Panc1 (cell line): ENCODE measurements at regions not wholly inside any gene's neighbourhood (a gene's known extent, or its start where the extent isn't known, plus 50 kb on each side); places are given as distances from the start of the nearest gene placed in this dataset.

ENCODE experiments used
- ATAC-seq: fragments of 200-7000 bp; cut with Tn5 transposase; 2 replicates; pipeline ENCODE4 v1.9.1; 2020; ENCODE audit warnings: mild to moderate bottlenecking, moderate library complexity
- BruUV-seq: library from RNA; stranded (reverse); fragments of 400-500 nt; replicated peaks from 2 replicates; lab custom pipeline; 2021; lab: Mats Ljungman, UMichigan
- CTCF ChIA-PET: fragments of 300-600 bp; sonication (Branson Sonifier 250); formaldehyde crosslinking; loops from one replicate; lab custom pipeline; 2022; ENCODE audit warnings: antibody characterized with exemption; lab: Charles Lee
- POLR2A ChIA-PET: fragments of 300-600 bp; sonication (Branson Sonifier 250); formaldehyde crosslinking; loops from one replicate; lab custom pipeline; 2022; ENCODE audit warnings: antibody characterized with exemption; lab: Charles Lee
- DNase-seq: peaks from one replicate; pipeline ENCODE4 v3.0.0-alpha.2; 2010; ENCODE audit warnings: low read depth, low spot score
- H3K27ac ChIP-seq: 2 replicates; pipeline ENCODE4 v1.5.1; 2011; ENCODE audit warnings: mild to moderate bottlenecking, low read length, inconsistent platforms
- H3K27me3 ChIP-seq: fragments of 200-500 bp; sonication (Bioruptor generic); 2 replicates; pipeline ENCODE4 v1.6.0; 2014; ENCODE audit warnings: low read length, inconsistent platforms; ENCODE audit not compliant: control insufficient read depth, insufficient read depth
- H3K36me3 ChIP-seq: fragments of 200-500 bp; sonication (Bioruptor generic); 2 replicates; pipeline ENCODE4 v1.5.1; 2014; ENCODE audit warnings: inconsistent platforms, mild to moderate bottlenecking, low read length, moderate library complexity; ENCODE audit not compliant: control insufficient read depth, insufficient read depth
- H3K4me1 ChIP-seq: 2 replicates; pipeline ENCODE4 v1.5.1; 2011; ENCODE audit warnings: inconsistent platforms, mild to moderate bottlenecking, low read length, moderate library complexity; ENCODE audit not compliant: control insufficient read depth, insufficient read depth
- H3K4me3 ChIP-seq, 2 experiments: 2 replicates each; pipeline ENCODE4 v1.5.1; 2011 to 2012; ENCODE audit warnings: low read depth in 2 of 2, low read length in 2 of 2, mild to moderate bottlenecking in 2 of 2, inconsistent platforms in 1 of 2, moderate library complexity in 1 of 2
- H3K9me3 ChIP-seq: fragments of 200-500 bp; sonication (Bioruptor generic); 2 replicates; pipeline ENCODE4 v1.5.1; 2014; ENCODE audit warnings: low read depth, mild to moderate bottlenecking, inconsistent platforms, low read length, moderate library complexity; ENCODE audit not compliant: control insufficient read depth, insufficient read depth
- CTCF ChIP-seq: fragments of 450-650 bp; IDR thresholded peaks from 2 replicates; pipeline ENCODE4 v1.5.1; 2017; ENCODE audit warnings: mild to moderate bottlenecking
- POLR2AphosphoS5 ChIP-seq: IDR thresholded peaks from 2 replicates; pipeline ENCODE4 v1.6.1; 2012; ENCODE audit warnings: mild to moderate bottlenecking, low read depth, low read length, moderate library complexity
- REST ChIP-seq, 2 experiments: IDR thresholded peaks; 2 replicates each; pipeline ENCODE4 v1.6.1; 2011 to 2012; ENCODE audit warnings: low read depth in 2 of 2, control low read depth in 1 of 2, low read length in 1 of 2, mild to moderate bottlenecking in 1 of 2, moderate library complexity in 1 of 2; ENCODE audit not compliant: insufficient read depth in 1 of 2
- SIN3A ChIP-seq: IDR thresholded peaks from 2 replicates; pipeline ENCODE4 v1.6.1; 2012; ENCODE audit warnings: low read depth, mild to moderate bottlenecking, low read length, moderate library complexity, borderline replicate concordance; ENCODE audit not compliant: insufficient read depth
- TCF7L2 ChIP-seq: IDR thresholded peaks from 2 replicates; pipeline ENCODE4 v1.6.1; 2011; ENCODE audit warnings: mild to moderate bottlenecking, low read depth, low read length, inconsistent platforms
- in situ Hi-C: cut with HindIII; loops from 2 replicates; pipeline ENCODE4 v1.10.0; 2016; ENCODE audit warnings: low sequenced_read_pairs, low pct_unique_long_range_greater_than_20kb
- intact Hi-C: fragments of 100-400 bp; cut with micrococcal nuclease; formaldehyde crosslinking; loops from one replicate; pipeline ENCODE4 v1.10.0; 2022; ENCODE audit not compliant: unreplicated experiment

- BruUV-seq, result no TSS peak
- Histone ChIP-seq H3K4me1 (no peaks in the 10 kb centered on the region), H3K9me3 (no peaks in the 10 kb centered on the region), H3K36me3 (no peaks in the 10 kb centered on the region), H3K27me3 (no peaks in the 10 kb centered on the region), H3K4me3 (no peak overlapping the region), H3K27ac (no peak overlapping the region)
- DNase-seq, result no peak
- ChIA-PET CTCF (no interaction called here), POLR2A (no interaction called here)
- in situ Hi-C loops (no loop called here), intact Hi-C loops (no loop called here)
- ATAC-seq, result no peak
- TF ChIP-seq SIN3A (no peak), TCF7L2 (no peak), POLR2AphosphoS5 (no peak), REST (IDR thresholded peaks at IDR 0.05; ENCODE audit: insufficient read depth in 1 of 2, low read depth in 2 of 2, low read length in 1 of 2) (no peak)
Observed at GRCh38 chr4:13933191-13933590, 305.7 kb upstream of the BOD1L1 start.

- Histone ChIP-seq H3K4me3 (no peak overlapping the region), H3K27ac (no peak overlapping the region), H3K36me3 (no peaks in the 10 kb centered on the region), H3K9me3 (no peaks in the 10 kb centered on the region; the same call in 1 of the 2 replicates), H3K27me3 (no peaks in the 10 kb centered on the region), H3K4me1 (no peaks in the 10 kb centered on the region)
- in situ Hi-C loops, result no loop called here
- ATAC-seq, result no peak
- BruUV-seq, result no TSS peak
- intact Hi-C loops, result no loop called here
- TF ChIP-seq REST (IDR thresholded peaks at IDR 0.05; ENCODE audit: insufficient read depth in 1 of 2, low read depth in 2 of 2, low read length in 1 of 2), result no peak
- TF ChIP-seq POLR2AphosphoS5, result no peak
- no peak for TF ChIP-seq SIN3A
- TF ChIP-seq TCF7L2, result no peak
- no peak for TF ChIP-seq CTCF
- ChIA-PET POLR2A (no interaction called here), CTCF (no interaction called here)
- DNase-seq, result no peak
Observed at GRCh38 chr4:13938299-13938698, 310.8 kb upstream of the BOD1L1 start.
